ENCODE measurements at regions not wholly inside any gene's neighbourhood (a gene's known extent, or its start where the extent isn't known, plus 50 kb on each side); places are given as distances from the start of the nearest gene placed in this dataset.

GRCh38 chr11:122604621-122605020, 50.9 kb upstream of the UBASH3B start:
- Mint-ChIP-seq H3K27me3 (peaks cover 26% of the 10 kb centered on the region), H3K4me1 (no peaks in the 10 kb centered on the region), H3K9me3 (no peaks in the 10 kb centered on the region), H3K4me3 (no peak overlapping the region), H3K27ac (no peak overlapping the region), H3K36me3 (ENCODE audit: low read depth) (no peaks in the 10 kb centered on the region)
- no peak for ATAC-seq (ENCODE audit: low read depth)
- TF ChIP-seq CTCF (IDR thresholded peaks at IDR 0.05), result no peak
- ChIA-PET CTCF (no interaction called here), POLR2A (no interaction called here)
- intact Hi-C loops (cut with micrococcal nuclease), result no loop called here
- DNase-seq, result no peak

GRCh38 chr11:122601141-122602125, 54.1 kb upstream of the UBASH3B start:
- no peak for DNase-seq
- no peak for ATAC-seq (ENCODE audit: low read depth)
- no peaks in the 10 kb centered on the region for H3K9me3 Mint-ChIP-seq
- H3K27ac Mint-ChIP-seq, result no peak overlapping the region
- H3K4me3 Mint-ChIP-seq, result no peak overlapping the region
- ChIA-PET POLR2A (no interaction called here), CTCF (no interaction called here)
- peaks cover 27% of the 10 kb centered on the region for H3K27me3 Mint-ChIP-seq
- no peaks in the 10 kb centered on the region for H3K4me1 Mint-ChIP-seq
- intact Hi-C loops (cut with micrococcal nuclease), result no loop called here
- no peaks in the 10 kb centered on the region for H3K36me3 Mint-ChIP-seq (ENCODE audit: low read depth)
- TF ChIP-seq CTCF (IDR thresholded peaks at IDR 0.05), result no peak

GRCh38 chr11:122600290-122600689, 55.2 kb upstream of the UBASH3B start:
- POLR2A ChIA-PET, result no interaction called here
- no peak overlapping the region for H3K4me3 Mint-ChIP-seq
- CTCF ChIA-PET, result no interaction called here

GRCh38 chr11:122599434-122599833, 56.1 kb upstream of the UBASH3B start:
- no peak for DNase-seq
- no peak overlapping the region for H3K27ac Mint-ChIP-seq
- CTCF ChIA-PET, result no interaction called here
- TF ChIP-seq CTCF (IDR thresholded peaks at IDR 0.05), result no peak
- POLR2A ChIA-PET, result no interaction called here
- H3K9me3 Mint-ChIP-seq, result no peaks in the 10 kb centered on the region
- no peak for ATAC-seq (ENCODE audit: low read depth)
- H3K27me3 Mint-ChIP-seq, result peaks cover 19% of the 10 kb centered on the region
- intact Hi-C loops (cut with micrococcal nuclease), result no loop called here
- no peaks in the 10 kb centered on the region for H3K4me1 Mint-ChIP-seq
- H3K36me3 Mint-ChIP-seq (ENCODE audit: low read depth), result no peaks in the 10 kb centered on the region
- H3K4me3 Mint-ChIP-seq, result no peak overlapping the region

More at GRCh38 chr11:122600290-122600689, 55.2 kb upstream of the UBASH3B start:
- no peaks in the 10 kb centered on the region for H3K9me3 Mint-ChIP-seq
- intact Hi-C loops (cut with micrococcal nuclease), result no loop called here
- ATAC-seq (ENCODE audit: low read depth), result no peak
- TF ChIP-seq CTCF (IDR thresholded peaks at IDR 0.05), result no peak
- no peaks in the 10 kb centered on the region for H3K36me3 Mint-ChIP-seq (ENCODE audit: low read depth)
- no peaks in the 10 kb centered on the region for H3K4me1 Mint-ChIP-seq
- peaks cover 26% of the 10 kb centered on the region for H3K27me3 Mint-ChIP-seq
- H3K27ac Mint-ChIP-seq, result no peak overlapping the region
- no peak for DNase-seq

- ChIA-PET POLR2A (no interaction called here), CTCF (no interaction called here)
- intact Hi-C loops (cut with micrococcal nuclease), result no loop called here
Measured at GRCh38 chr11:122598971-122599370, 56.6 kb upstream of the UBASH3B start.

More at GRCh38 chr11:122598971-122599370, 56.6 kb upstream of the UBASH3B start:
- no peaks in the 10 kb centered on the region for H3K9me3 Mint-ChIP-seq
- TF ChIP-seq CTCF (IDR thresholded peaks at IDR 0.05), result no peak
- no peak for ATAC-seq (ENCODE audit: low read depth)
- H3K4me1 Mint-ChIP-seq, result no peaks in the 10 kb centered on the region
- H3K4me3 Mint-ChIP-seq, result no peak overlapping the region
- DNase-seq, result no peak
- peaks cover 18% of the 10 kb centered on the region for H3K27me3 Mint-ChIP-seq
- H3K36me3 Mint-ChIP-seq (ENCODE audit: low read depth), result no peaks in the 10 kb centered on the region
- H3K27ac Mint-ChIP-seq, result no peak overlapping the region

All from activated B cell treated with CpG ODN at 0.5 μM for 24 hours (primary cell).